HG03460 (cell line): ENCODE measurements at regions not wholly inside any gene's neighbourhood (a gene's known extent, or its start where the extent isn't known, plus 50 kb on each side); places are given as distances from the start of the nearest gene placed in this dataset.
"Not testable (repeated sequence)": the region's sequence is repeated elsewhere in the genome, so short reads cannot be mapped to it uniquely, and the experiment has no call there.

Experiments used
- ATAC-seq: cut with Tn5 transposase; IDR thresholded peaks from one replicate; pipeline ENCODE4 v1.9.1; 2021; ENCODE audit not compliant: unreplicated experiment

- no peak for ATAC-seq
Observed at GRCh38 chr2:55772109-55772980, 78.7 kb upstream of the PNPT1 start.

DNA sequence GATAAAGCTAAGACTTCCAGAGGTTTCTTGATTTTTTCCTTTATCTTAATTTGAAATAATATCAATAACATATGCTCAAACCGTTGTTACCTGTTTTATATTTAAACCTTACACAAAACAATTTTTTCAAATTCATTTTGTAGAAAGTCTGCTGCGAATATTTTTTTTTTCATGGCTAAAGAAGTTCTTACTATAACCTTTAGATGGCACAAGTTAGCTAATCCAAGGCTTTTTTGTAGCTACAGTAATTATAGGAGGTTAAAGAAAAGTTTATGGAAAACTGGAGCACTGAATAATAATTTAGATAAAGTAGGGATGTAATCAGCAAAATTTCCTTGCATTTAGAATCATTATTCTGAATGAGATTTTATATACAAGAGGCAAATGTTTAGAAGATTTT, 78.0 kb upstream of the PNPT1 start:
- ATAC-seq: no peak

GRCh38 chr2:55768991-55769390, 75.3 kb upstream of the PNPT1 start:
- no peak for ATAC-seq

- no peak for ATAC-seq
Observed at GRCh38 chr2:55766947-55767346, 73.3 kb upstream of the PNPT1 start.

DNA sequence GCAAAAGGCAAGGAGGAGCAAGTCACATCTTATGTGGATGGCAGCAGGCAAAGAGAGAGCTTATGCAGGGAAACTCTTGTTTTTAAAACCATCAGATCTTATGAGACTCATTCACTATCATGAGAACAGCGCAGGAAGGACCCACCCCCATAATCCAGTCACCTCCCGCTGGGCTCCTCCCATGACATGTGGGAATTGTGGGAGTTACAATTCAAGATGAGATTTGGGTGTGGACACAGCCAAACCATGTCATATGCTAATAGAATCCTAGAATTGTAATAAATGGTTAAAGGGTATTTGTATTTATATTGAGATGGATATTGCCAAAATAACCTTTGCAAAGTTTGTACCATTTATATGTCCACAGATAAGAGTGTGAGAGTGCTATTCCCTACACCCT, 72.1 kb upstream of the PNPT1 start:
- not testable (repeated sequence) for ATAC-seq

- ATAC-seq: no peak
Observed at GRCh38 chr2:55763721-55764120, 70.1 kb upstream of the PNPT1 start.

GRCh38 chr2:55761526-55761925, 67.9 kb upstream of the PNPT1 start:
- no peak for ATAC-seq

- ATAC-seq: no peak
Observed at GRCh38 chr2:55761024-55761423, 67.4 kb upstream of the PNPT1 start.

- ATAC-seq: no peak
Observed at GRCh38 chr2:55760125-55760524, 66.5 kb upstream of the PNPT1 start.

DNA sequence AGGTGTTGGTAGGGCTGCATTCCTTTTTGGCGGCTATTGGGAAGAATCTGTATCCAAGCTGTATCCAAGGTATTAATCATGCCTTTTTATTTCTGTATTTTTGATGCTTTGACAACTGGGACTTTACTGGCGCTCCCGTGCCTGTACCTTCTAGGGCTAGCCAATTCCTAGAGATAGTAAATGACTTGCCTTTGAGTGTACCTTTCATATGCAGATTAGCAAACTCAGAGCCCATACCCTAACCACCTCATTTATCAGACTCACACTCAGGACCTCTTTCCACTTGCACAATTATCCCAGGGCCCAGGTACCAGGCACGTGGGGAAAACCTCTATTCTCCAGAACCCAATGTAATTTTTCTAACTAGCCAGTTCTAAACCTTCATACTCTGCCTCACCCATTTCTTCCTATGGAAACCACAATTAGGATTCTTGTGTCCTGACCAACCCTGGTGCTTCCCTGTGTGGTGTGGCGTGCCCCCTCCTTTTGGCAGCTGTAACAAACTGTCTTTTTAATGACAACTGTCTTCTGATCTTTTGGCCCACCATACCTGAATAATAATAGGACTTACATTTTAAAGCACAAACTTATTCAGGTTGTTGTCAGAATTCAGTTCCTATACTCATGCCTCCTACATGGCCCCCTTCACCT, 65.8 kb upstream of the PNPT1 start:
- no peak for ATAC-seq

DNA sequence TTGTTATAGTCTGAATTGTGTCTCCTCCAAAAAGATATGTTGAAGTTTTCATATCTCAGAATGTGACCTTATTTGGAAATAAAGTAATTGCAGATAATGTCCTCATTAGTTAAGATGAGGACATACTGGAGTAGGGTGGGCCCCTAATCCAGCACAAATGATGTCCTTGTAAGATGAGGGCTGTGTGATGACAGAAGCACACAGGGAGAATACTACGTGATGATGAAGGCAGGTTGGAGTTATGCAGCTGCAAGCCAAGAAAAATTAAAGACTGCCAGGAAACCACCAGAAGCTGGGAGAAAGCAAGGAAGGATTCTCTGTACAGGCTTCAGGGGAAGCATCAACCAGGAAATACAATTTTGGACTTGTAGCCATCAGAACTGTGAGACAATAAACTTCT, 58.3 kb upstream of the PNPT1 start:
- ATAC-seq: no peak

DNA sequence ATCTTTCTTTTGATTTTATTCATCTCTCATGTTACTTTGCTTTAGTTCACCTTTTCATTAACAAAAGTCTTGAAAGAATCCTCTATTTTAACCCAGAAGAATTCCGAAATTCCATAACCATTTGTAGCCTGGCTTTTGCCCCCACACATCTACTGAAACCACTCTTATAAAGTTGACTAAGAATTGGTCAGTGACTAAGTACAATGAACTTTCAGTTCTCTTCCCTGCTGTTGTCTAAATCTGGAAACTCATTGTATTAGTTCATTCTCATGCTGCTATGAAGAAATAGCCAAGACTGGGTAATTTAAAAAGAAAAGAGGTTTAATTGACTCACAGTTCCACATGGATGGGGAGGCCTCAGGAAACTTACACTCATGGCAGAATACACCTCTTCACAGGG, 49.9 kb upstream of the PNPT1 start:
- no peak for ATAC-seq
